ENCODE measurements at regions not wholly inside any gene's neighbourhood (a gene's known extent, or its start where the extent isn't known, plus 50 kb on each side); places are given as distances from the start of the nearest gene placed in this dataset.

- TF ChIP-seq EP300 (IDR thresholded peaks at IDR 0.05; ENCODE audit: borderline replicate concordance) (no peak), ZBTB7A (IDR thresholded peaks at IDR 0.05; ENCODE audit: low read depth) (no peak), CREB1 (IDR thresholded peaks at IDR 0.05; ENCODE audit: low read depth) (no peak), YY1 (IDR thresholded peaks at IDR 0.05; ENCODE audit: low read depth) (no peak), TAF1 (IDR thresholded peaks at IDR 0.05; ENCODE audit: low read depth) (no peak), FOXM1 (IDR thresholded peaks at IDR 0.05; ENCODE audit: borderline replicate concordance, low read depth) (no peak), TCF12 (IDR thresholded peaks at IDR 0.05; ENCODE audit: low read depth) (no peak), TEAD4 (IDR thresholded peaks at IDR 0.05) (no peak), CEBPB (IDR thresholded peaks at IDR 0.05) (no peak), NFIC (IDR thresholded peaks at IDR 0.05) (no peak), EGR1 (IDR thresholded peaks at IDR 0.05) (no peak)
- TF ChIP-seq, protein P1, sequence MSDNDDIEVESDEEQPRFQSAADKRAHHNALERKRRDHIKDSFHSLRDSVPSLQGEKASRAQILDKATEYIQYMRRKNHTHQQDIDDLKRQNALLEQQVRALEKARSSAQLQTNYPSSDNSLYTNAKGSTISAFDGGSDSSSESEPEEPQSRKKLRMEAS (IDR thresholded peaks at IDR 0.05) = no peak
- TF ChIP-seq, protein P2, sequence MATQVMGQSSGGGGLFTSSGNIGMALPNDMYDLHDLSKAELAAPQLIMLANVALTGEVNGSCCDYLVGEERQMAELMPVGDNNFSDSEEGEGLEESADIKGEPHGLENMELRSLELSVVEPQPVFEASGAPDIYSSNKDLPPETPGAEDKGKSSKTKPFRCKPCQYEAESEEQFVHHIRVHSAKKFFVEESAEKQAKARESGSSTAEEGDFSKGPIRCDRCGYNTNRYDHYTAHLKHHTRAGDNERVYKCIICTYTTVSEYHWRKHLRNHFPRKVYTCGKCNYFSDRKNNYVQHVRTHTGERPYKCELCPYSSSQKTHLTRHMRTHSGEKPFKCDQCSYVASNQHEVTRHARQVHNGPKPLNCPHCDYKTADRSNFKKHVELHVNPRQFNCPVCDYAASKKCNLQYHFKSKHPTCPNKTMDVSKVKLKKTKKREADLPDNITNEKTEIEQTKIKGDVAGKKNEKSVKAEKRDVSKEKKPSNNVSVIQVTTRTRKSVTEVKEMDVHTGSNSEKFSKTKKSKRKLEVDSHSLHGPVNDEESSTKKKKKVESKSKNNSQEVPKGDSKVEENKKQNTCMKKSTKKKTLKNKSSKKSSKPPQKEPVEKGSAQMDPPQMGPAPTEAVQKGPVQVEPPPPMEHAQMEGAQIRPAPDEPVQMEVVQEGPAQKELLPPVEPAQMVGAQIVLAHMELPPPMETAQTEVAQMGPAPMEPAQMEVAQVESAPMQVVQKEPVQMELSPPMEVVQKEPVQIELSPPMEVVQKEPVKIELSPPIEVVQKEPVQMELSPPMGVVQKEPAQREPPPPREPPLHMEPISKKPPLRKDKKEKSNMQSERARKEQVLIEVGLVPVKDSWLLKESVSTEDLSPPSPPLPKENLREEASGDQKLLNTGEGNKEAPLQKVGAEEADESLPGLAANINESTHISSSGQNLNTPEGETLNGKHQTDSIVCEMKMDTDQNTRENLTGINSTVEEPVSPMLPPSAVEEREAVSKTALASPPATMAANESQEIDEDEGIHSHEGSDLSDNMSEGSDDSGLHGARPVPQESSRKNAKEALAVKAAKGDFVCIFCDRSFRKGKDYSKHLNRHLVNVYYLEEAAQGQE (IDR thresholded peaks at IDR 0.05; ENCODE audit: low read depth) = no peak
- TF ChIP-seq, protein P3, sequence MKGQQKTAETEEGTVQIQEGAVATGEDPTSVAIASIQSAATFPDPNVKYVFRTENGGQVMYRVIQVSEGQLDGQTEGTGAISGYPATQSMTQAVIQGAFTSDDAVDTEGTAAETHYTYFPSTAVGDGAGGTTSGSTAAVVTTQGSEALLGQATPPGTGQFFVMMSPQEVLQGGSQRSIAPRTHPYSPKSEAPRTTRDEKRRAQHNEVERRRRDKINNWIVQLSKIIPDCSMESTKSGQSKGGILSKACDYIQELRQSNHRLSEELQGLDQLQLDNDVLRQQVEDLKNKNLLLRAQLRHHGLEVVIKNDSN (IDR thresholded peaks at IDR 0.05) = no peak
These were observed 191.8 kb upstream of the SMC2 start for GRCh38 chr9:103902263-103902662.

DNA sequence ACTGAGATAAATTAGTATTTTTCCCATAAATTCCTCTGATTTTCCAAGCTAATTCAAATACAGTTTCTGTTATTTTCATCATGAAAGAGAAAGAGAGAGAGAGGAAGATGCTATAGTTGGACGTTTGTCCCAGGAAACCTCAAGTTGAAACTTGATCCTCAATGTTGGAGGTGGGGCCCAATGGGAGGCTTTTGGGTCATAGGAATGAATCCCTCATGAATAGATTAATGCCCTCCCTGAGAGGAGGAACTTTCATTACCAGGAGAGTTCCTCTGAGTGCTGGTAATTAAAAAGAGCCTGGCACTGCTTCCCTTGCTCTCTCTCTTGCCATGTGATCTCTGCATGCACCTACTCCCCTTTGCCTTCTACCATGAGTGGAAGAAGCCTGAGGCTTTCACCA lies 189.9 kb upstream of the SMC2 start:
- no peak for TF ChIP-seq EP300 (IDR thresholded peaks at IDR 0.05; ENCODE audit: borderline replicate concordance)
- no peak for TF ChIP-seq CREB1 (IDR thresholded peaks at IDR 0.05; ENCODE audit: low read depth)
- no peak for TF ChIP-seq FOXM1 (IDR thresholded peaks at IDR 0.05; ENCODE audit: borderline replicate concordance, low read depth)
- TF ChIP-seq TEAD4 (IDR thresholded peaks at IDR 0.05) = no peak
- TF ChIP-seq CEBPB (IDR thresholded peaks at IDR 0.05) = no peak
- no peak for TF ChIP-seq RAD21 (IDR thresholded peaks at IDR 0.05; ENCODE audit: low read depth)
- TF ChIP-seq, protein P3 (IDR thresholded peaks at IDR 0.05) = no peak
- TF ChIP-seq TCF12 (IDR thresholded peaks at IDR 0.05; ENCODE audit: low read depth) = no peak

GRCh38 chr9:103913899-103914298 lies 180.2 kb upstream of the SMC2 start:
- TF ChIP-seq TCF12 (IDR thresholded peaks at IDR 0.05; ENCODE audit: low read depth) (no peak), TAF1 (IDR thresholded peaks at IDR 0.05; ENCODE audit: low read depth) (no peak), YY1 (IDR thresholded peaks at IDR 0.05; ENCODE audit: low read depth) (no peak), TEAD4 (IDR thresholded peaks at IDR 0.05) (no peak), CEBPB (IDR thresholded peaks at IDR 0.05) (no peak), EGR1 (IDR thresholded peaks at IDR 0.05) (no peak), ZBTB7A (IDR thresholded peaks at IDR 0.05; ENCODE audit: low read depth) (no peak), EP300 (IDR thresholded peaks at IDR 0.05; ENCODE audit: borderline replicate concordance) (no peak), CREB1 (IDR thresholded peaks at IDR 0.05; ENCODE audit: low read depth) (no peak), FOXM1 (IDR thresholded peaks at IDR 0.05; ENCODE audit: borderline replicate concordance, low read depth) (no peak), RAD21 (IDR thresholded peaks at IDR 0.05; ENCODE audit: low read depth) (no peak), NFIC (IDR thresholded peaks at IDR 0.05) (no peak)
- TF ChIP-seq, protein P1 (IDR thresholded peaks at IDR 0.05) = no peak
- TF ChIP-seq, protein P2 (IDR thresholded peaks at IDR 0.05; ENCODE audit: low read depth) = no peak
- TF ChIP-seq, protein P3 (IDR thresholded peaks at IDR 0.05) = no peak

DNA sequence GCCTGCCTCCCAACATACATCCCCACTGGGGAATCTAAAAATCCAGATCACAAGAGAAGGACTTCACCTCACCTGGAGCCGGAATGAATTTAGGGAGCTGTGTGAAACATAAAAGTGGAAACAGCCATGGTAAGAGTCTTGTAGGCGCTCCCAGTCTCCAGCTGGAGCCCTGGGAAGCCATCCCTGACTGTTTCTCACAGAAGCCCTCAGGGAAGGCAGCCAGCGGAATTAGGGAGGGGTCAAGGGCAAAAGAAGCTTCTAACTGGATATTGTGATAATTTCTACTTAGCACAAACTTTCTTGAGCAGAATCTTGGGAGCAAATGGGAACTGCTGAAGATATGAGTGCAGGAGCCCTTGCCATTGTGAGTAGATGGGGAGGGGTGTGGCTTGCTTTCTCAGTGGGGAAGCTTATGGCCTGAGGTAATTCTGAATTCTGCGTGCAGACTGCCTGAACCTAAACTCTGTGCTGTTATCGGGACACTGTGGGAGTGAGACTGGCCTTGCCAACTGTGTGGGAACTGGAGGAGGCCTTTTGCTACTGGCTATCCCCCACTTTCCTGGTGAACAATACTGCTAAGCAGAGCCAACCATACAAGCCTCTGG lies 174.4 kb upstream of the SMC2 start:
- TF ChIP-seq EP300 (IDR thresholded peaks at IDR 0.05; ENCODE audit: borderline replicate concordance) = no peak
- TF ChIP-seq, protein P1 (IDR thresholded peaks at IDR 0.05) = no peak
- no peak for TF ChIP-seq CREB1 (IDR thresholded peaks at IDR 0.05; ENCODE audit: low read depth)
- TF ChIP-seq RAD21 (IDR thresholded peaks at IDR 0.05; ENCODE audit: low read depth) = no peak
- TF ChIP-seq, protein P3 (IDR thresholded peaks at IDR 0.05) = no peak
- TF ChIP-seq TCF12 (IDR thresholded peaks at IDR 0.05; ENCODE audit: low read depth) = no peak
- TF ChIP-seq ZBTB7A (IDR thresholded peaks at IDR 0.05; ENCODE audit: low read depth) = no peak
- TF ChIP-seq YY1 (IDR thresholded peaks at IDR 0.05; ENCODE audit: low read depth) = no peak
- TF ChIP-seq EGR1 (IDR thresholded peaks at IDR 0.05) = no peak
- no peak for TF ChIP-seq TEAD4 (IDR thresholded peaks at IDR 0.05)
- no peak for TF ChIP-seq NFIC (IDR thresholded peaks at IDR 0.05)
- TF ChIP-seq, protein P2 (IDR thresholded peaks at IDR 0.05; ENCODE audit: low read depth) = no peak
- no peak for TF ChIP-seq FOXM1 (IDR thresholded peaks at IDR 0.05; ENCODE audit: borderline replicate concordance, low read depth)
- no peak for TF ChIP-seq TAF1 (IDR thresholded peaks at IDR 0.05; ENCODE audit: low read depth)
- no peak for TF ChIP-seq CEBPB (IDR thresholded peaks at IDR 0.05)
